ENCODE measurements at regions not wholly inside any gene's neighbourhood (a gene's known extent, or its start where the extent isn't known, plus 50 kb on each side); places are given as distances from the start of the nearest gene placed in this dataset.
"Not testable (repeated sequence)": the region's sequence is repeated elsewhere in the genome, so short reads cannot be mapped to it uniquely, and the experiment has no call there.

DNA sequence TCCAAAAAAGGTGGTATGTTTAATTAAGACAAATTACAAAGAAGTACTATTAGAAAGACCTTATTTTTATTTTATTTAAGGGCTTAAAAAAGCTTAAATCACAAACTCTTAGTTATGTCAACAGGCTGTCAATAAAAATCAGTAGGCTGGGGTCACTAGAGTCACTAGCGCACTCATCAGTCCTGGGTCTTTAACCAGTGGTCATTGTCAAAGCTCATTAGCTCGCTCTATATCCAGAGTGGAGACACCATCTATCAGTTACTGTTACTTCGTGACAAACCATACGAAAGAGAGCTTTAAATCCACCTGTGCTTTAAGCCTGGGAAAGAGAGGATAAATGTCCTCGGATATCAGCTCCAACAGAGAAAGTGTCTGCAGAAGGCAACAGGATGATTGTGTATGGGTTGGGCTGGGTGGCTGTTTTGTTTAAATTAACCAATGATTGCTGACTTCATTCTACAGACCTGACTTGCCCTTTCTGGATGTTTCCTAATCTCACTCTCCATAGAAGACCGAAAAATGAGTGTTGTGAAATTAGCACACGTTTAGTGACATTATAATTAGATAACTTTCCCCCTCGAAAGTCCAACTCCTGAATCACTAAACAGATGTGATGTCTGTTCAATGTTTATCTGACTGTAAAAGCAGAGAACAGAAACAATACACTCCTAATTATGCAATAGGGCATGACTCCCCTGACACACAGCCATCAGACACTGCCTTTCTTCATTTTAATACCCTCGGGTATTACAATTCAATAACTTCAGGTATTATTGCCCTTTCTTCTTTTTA lies 123.6 kb upstream of the TNPO1 start:
- no peak for DNase-seq

- DNase-seq = no peak
Measured at GRCh38 chr5:72692231-72692637, 124.2 kb upstream of the TNPO1 start.

GRCh38 chr5:72691751-72692150 lies 124.7 kb upstream of the TNPO1 start:
- no peak for DNase-seq

GRCh38 chr5:72688916-72689315 lies 127.5 kb upstream of the TNPO1 start:
- no peak for DNase-seq

DNA sequence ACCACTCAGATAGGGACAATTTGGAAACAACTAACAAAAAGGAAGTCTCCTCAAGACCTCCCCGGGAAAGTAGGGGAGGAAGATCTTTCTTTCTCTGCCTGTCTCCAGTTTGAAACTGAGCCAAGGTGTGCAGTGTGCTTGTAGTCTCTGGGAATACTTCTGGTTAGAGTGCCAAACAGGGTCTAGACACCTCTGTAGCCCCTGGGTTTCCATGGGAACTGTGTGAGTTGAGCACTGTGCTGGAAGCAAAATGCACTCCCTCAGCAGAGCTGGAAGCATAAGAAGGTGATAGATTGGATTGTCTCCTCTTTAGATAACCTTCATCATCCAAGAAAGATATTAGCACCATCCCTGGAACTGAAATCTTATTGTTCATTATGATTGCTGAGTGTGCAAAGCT lies 129.2 kb upstream of the TNPO1 start:
- DNase-seq = no peak

GRCh38 chr5:72682561-72682960 lies 133.9 kb upstream of the TNPO1 start:
- DNase-seq = no peak

GRCh38 chr5:72681781-72682180 lies 134.7 kb upstream of the TNPO1 start:
- DNase-seq = no peak

GRCh38 chr5:72677447-72677846 lies 139.0 kb upstream of the TNPO1 start:
- no peak for DNase-seq

DNA sequence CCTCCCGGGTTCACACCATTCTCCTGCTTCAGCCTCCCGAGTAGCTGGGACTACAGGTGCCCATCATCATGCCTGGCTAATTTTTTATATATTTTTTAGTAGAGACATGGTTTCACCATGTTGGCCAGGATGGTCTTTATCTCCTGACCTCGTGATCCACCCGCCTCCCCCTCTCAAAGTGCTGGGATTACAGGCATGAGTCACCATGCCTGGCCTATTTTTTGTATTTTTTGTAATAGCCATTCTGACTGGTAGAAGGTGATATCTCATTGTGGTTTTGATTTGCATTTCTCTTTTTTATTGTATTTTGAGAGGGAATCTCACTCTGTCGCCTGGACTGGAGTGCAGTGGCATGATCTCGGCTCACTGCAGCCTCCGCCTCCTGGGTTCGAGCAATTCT lies 139.6 kb upstream of the TNPO1 start:
- not testable (repeated sequence) for DNase-seq

- no peak for DNase-seq
Measured at GRCh38 chr5:72673623-72674022, 142.8 kb upstream of the TNPO1 start.

DNA sequence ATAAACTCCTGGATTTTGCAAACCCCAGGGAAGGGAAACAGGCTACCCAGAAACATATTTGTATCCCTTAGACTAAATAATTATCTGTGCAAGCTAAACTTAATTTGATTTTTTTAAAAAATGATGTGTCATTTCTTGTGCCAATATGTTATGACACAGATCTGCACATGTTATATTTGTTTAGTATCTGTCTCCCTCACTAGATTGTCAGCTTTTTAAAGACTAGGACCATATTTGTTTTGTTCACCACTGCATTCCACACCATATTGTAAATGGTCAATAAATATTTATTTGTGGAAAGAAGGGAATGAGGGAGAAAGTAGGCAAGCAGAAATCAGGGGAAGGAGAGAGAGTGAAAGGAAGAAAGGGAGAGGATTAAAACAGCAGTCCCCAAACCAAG lies 143.3 kb upstream of the TNPO1 start:
- DNase-seq = no peak

DNA sequence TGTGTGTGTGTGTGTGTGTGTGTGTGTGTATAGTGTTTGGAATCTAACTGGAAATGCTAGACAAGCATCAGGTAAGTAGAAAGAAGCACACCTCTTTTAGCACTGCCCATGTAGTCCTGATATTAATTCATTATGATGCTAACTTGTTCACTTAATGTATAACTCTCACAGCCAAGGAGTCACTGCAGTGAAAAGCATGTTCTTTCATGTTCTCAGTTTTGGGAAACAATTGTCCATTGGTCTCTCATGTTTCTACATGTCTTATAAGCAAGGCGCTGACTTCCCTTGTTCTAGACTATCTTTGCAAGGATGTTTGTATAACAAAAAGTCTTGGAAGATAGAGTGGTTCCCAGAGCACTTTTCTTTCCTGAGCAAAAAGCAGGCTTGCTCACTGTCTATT lies 148.8 kb upstream of the TNPO1 start:
- DNase-seq = no peak

DNA sequence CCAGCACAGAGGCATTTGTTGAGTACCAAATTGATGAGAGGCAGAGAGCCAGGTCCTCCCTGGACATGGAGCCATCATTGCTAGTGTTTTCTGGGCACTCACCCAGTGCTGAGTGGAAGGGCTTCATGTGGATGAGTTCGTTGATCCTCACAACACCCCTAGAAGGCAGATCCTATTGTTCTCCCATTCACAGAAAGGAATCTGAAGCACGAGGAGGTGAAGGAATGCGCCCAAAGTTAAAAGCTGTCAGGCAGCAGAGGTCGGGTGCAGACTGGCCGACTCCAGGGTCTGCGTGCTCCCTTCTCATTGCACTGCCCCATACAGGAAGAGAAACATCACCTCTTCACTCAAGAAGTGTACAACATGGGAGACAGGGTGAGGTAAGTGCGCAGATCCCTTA lies 153.5 kb upstream of the TNPO1 start:
- DNase-seq = no peak

DNA sequence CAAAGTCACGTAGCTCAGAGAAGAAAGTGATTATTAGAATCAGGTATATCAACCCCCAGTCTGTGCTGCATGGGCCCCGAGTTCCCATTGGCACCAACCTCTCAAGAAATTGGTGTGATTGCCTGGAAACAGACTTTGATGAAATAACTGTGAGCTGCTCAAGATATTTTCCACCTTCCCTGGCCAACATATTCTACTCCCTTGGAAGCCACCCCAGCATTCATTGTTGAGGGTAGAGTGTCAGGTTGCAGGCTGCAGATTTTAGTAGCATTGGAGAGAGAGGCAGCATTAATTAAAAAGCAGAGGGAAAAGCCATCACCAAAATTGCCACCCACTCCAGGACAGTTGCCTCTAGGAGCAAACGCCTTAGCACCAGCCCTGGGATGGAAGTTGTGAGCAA lies 154.2 kb upstream of the TNPO1 start:
- no peak for DNase-seq

DNA sequence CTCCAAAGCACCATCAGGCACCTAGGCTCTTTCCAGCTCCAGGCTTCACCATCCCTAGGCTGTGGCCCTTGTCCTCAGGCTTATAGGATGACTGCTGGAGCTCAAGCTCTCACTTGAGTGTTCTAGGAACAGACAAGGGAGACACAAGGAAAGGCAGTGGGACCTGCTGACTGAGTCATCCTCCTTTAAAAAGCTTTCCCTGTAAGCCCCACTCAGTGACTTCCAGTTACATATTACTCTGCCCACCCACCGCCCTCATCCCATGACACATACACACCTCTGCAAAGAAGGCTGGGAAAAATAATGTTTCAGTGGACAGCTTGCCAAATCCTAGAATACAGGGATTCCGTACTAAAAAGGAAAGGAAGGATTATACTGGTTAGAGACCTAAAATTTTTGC lies 154.2 kb upstream of the ZNF366 start:
- no peak for DNase-seq

- DNase-seq = no peak
Measured at GRCh38 chr5:72659726-72660125, 152.5 kb upstream of the ZNF366 start.

DNA sequence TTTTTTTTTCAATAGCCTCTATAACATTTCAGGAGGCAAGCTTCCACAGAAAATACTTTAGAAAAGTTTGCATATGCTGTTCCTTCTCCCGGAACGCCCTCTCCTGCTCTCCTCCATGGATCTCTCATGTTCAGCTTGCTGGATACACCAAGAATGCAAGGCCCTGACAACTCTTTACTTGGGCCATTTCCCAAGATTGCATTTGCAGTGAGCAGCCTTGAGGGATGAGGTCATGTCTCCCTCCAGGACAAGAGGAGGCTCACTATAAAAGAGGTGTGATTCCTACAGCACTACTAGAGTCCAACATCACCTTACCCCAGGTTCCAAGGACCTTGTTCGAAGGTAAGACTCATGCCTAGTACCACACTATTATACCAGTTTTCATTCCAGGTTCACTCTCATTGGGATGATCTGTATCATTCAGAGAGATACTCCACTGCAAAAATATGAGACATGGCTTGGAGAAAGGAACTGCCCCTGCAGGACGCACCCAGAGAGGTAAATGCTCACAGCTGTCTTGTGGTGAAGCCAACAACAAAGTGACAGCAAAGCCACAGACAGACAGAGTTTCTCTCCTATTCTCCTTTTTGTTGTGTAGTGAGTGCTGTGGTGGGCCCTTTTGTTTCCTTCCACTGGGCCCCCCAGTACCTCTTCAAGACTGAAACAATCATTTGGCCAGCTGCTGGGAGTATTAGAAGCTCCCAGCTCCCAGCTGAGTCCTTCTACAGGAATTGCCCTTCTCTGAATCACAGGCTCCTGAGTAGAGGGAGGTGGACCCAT lies 151.7 kb upstream of the ZNF366 start:
- no peak for DNase-seq

DNA sequence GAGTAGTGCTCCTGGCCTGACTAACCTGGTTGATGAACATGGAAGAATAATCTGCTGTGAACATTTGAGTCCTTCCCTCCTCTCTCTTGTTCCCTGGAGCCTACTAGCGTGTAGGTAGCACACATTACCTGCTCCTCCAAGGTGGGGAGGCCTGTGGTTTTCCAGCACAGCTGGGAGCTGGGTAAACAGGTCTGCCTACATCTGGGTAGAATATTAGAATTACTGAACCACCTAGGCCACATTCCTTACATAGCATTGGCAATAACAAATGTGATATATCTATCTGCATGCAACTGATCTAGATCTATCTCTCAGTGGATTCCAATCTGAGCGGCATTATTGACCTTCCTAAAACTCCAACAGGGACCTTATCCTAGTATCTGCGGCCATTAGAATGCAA lies 151.0 kb upstream of the ZNF366 start:
- DNase-seq = no peak

DNA sequence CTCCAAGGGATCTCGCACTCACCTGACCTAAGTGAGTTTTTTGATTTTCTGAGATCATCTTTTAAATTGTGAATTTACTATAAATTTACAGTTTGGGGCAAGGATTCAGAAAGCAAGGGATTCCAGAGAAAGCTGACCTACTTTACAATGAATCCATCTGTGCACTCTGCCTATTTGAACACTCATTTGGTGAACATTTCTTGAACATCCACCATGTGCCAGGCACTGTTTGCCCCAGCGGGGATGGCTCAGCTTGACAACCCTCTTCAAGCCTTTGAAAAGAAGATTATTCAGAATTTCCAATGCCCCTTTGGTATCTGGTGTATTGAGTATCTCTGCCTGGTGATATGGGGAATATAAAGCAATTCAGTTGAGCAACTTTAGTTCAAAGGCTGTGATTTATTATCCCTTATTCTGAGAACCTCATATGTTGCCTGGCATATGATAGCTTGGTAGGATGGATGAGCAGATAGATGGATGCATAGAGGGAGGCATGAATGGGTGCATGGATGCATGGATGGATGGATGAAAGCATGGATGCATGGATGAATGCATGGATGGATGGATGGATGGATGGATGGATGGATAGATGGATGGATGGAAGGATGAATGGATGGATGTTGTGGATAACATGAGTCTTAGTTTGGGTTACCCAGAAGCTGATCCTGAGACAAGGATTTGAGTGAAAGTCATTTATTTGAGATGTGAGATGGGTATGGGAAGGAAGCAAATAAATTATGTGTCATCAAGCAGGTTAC lies 149.7 kb upstream of the ZNF366 start:
- no peak for DNase-seq

- DNase-seq = no peak
Measured at GRCh38 chr5:72656331-72656730, 149.1 kb upstream of the ZNF366 start.

DNA sequence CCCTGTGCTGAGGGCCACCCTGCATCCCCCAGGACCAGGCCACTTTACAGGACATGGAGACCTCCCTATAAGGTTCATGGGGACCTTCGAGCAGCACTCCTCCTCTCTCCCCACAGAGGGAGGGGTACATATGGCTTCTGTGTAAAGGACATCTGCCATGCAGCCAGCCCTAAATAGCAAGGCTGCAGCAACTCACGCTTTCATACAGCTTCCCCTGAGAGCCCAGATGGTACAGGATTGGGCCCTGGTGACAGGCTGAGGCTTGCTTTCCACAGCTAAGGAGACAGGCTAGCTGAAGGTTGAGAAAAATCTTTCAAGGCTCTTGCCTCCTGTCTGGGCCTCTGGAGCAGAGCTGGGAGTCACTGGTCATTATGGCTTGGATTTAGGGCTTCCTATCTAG lies 147.0 kb upstream of the ZNF366 start:
- no peak for DNase-seq

DNA sequence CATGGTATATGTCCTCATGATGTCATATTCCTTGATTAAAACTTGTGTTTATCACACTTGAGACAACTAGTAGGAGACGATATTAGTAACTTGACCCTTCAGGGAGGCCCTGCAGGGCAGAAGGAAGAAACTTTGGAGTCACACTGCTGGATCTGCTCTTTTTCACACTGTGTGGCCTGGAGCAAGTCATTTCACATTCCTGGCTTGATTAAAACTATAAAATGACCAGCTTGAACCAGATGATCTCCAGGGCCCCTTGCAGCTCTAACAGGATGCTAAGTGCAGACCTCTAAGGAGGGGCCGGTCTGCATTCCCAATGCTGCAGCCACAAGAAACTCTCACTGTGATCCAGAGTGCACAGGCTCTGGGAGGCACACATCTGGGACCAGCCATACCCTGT lies 146.4 kb upstream of the ZNF366 start:
- no peak for DNase-seq

GRCh38 chr5:72651779-72652178 lies 144.6 kb upstream of the ZNF366 start:
- DNase-seq = no peak

- DNase-seq = no peak
Measured at GRCh38 chr5:72651109-72651508, 143.9 kb upstream of the ZNF366 start.
